Mesendoderm (in vitro differentiated cells): ENCODE measurements at regions not wholly inside any gene's neighbourhood (a gene's known extent, or its start where the extent isn't known, plus 50 kb on each side); places are given as distances from the start of the nearest gene placed in this dataset.

Source experiments
- DNase-seq: peaks from one replicate; pipeline ENCODE4 v3.0.0; 2013
- H2AK5ac ChIP-seq: 2 replicates; pipeline ENCODE4 v1.6.1; 2013; ENCODE audit warnings: low read length, inconsistent platforms
- H2BK120ac ChIP-seq: 2 replicates; pipeline ENCODE4 v1.6.1; 2013; ENCODE audit warnings: low read depth, mild to moderate bottlenecking, low read length, moderate library complexity, mixed read lengths
- H2BK15ac ChIP-seq: replicated peaks from 2 replicates; pipeline ENCODE4 v1.6.1; 2013; ENCODE audit warnings: low read depth, mild to moderate bottlenecking, moderate library complexity
- H2BK5ac ChIP-seq: 2 replicates; pipeline ENCODE4 v1.6.1; 2013; ENCODE audit warnings: low read length, inconsistent platforms
- H3K18ac ChIP-seq: 2 replicates; pipeline ENCODE4 v1.6.1; 2013; ENCODE audit warnings: mild to moderate bottlenecking, low read length, mixed read lengths
- H3K23ac ChIP-seq: one replicate; pipeline ENCODE4 v1.6.1; 2013; ENCODE audit warnings: low read length
- H3K27ac ChIP-seq: 2 replicates; pipeline ENCODE4 v1.5.1; 2013; ENCODE audit warnings: low read depth, mild to moderate bottlenecking, inconsistent platforms, low read length, moderate library complexity
- H3K27me3 ChIP-seq: 2 replicates; pipeline ENCODE4 v1.6.1; 2013; ENCODE audit warnings: low read length, control low read depth, mild to moderate bottlenecking, inconsistent platforms; ENCODE audit not compliant: insufficient read depth, poor library complexity
- H3K36me3 ChIP-seq: 2 replicates; pipeline ENCODE4 v1.6.1; 2013; ENCODE audit warnings: low read length, inconsistent platforms; ENCODE audit not compliant: control insufficient read depth, insufficient read depth
- H3K4ac ChIP-seq: one replicate; pipeline ENCODE4 v1.6.1; 2013; ENCODE audit warnings: low read depth, mild to moderate bottlenecking, low read length, moderate library complexity
- H3K4me1 ChIP-seq: 2 replicates; pipeline ENCODE4 v1.6.1; 2013; ENCODE audit warnings: low read depth, low read length, inconsistent platforms; ENCODE audit not compliant: control insufficient read depth
- H3K4me2 ChIP-seq: 2 replicates; pipeline ENCODE4 v1.6.1; 2013; ENCODE audit warnings: low read length
- H3K4me3 ChIP-seq: 2 replicates; pipeline ENCODE4 v1.5.1; 2013; ENCODE audit warnings: mild to moderate bottlenecking, low read length
- H3K56ac ChIP-seq: one replicate; pipeline ENCODE4 v1.6.1; 2013; ENCODE audit warnings: low read length
- H3K79me1 ChIP-seq: 2 replicates; pipeline ENCODE4 v1.6.1; 2013; ENCODE audit warnings: low read length, inconsistent platforms
- H3K79me2 ChIP-seq: 2 replicates; pipeline ENCODE4 v1.6.1; 2013; ENCODE audit warnings: mild to moderate bottlenecking, low read length; ENCODE audit not compliant: control insufficient read depth, insufficient read depth
- H3K9ac ChIP-seq: 2 replicates; pipeline ENCODE4 v1.6.1; 2013; ENCODE audit warnings: low read length, inconsistent platforms
- H4K5ac ChIP-seq: one replicate; pipeline ENCODE4 v1.6.1; 2013; ENCODE audit warnings: low read length
- H4K8ac ChIP-seq: one replicate; pipeline ENCODE4 v1.6.1; 2013; ENCODE audit warnings: low read depth, mild to moderate bottlenecking, control low read depth, low read length, moderate library complexity
- WGBS: extraction: QIAGEN DNeasy Blood & Tissue Kit; methylation state at CpG from one replicate; pipeline ENCODE4 v1.1.7; 2013; ENCODE audit warnings: low lambda C conversion rate, missing lambda C conversion rate; ENCODE audit not compliant: insufficient coverage; ENCODE audit errors: extremely low coverage; 5-methylcytosine and 5-hydroxymethylcytosine counted together

DNA sequence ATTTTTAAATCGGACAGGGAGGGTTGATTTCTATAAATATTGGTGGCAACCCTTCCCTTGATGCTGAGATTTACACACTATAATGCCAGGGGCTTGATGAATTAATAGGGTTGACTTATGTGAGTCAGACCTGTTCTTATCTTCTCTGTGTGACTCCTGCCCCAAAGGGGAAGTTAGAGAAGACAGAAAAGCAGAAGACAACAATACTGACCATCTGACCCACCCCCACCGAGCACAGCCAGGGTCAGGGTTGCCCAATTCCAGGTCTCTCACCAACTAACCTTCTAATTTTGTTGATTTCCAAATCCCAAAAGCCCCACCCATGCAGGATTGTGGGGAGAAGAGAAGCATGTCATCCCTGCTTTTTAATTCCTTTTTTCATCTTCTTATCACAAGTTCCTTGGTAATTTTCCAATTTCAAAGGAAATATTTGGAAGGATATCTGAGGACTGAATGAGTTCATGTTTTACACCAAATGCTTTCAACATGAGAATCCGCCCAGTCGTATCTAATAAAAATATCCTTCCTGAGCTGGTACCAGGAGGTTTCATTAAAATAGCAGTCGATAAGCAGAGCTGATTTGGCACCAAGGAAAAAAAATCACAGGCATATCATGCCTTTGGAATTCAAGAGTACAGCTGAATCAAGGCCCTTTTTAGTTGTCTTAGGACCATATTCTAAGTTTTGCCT is 603.4 kb upstream of the CDH11 start:
- DNase-seq: no peak
- WGBS: no CpG with 5 or more reads among the region's 5 CpGs
- Histone ChIP-seq H4K8ac (no peak overlapping the region), H4K5ac (no peak overlapping the region), H2BK120ac (no peak overlapping the region), H2BK5ac (no peak overlapping the region), H3K79me2 (no peaks in the 10 kb centered on the region), H3K79me1 (no peaks in the 10 kb centered on the region), H3K27ac (no peak overlapping the region), H3K4me2 (no peak overlapping the region), H3K4me1 (no peaks in the 10 kb centered on the region), H3K9ac (no peak overlapping the region), H3K4me3 (no peak overlapping the region), H3K36me3 (no peaks in the 10 kb centered on the region), H3K27me3 (no peaks in the 10 kb centered on the region), H3K18ac (no peak overlapping the region), H3K4ac (no peak overlapping the region), H3K23ac (no peak overlapping the region), H2BK15ac (no peak overlapping the region), H2AK5ac (no peak overlapping the region), H3K56ac (no peak overlapping the region)

DNA sequence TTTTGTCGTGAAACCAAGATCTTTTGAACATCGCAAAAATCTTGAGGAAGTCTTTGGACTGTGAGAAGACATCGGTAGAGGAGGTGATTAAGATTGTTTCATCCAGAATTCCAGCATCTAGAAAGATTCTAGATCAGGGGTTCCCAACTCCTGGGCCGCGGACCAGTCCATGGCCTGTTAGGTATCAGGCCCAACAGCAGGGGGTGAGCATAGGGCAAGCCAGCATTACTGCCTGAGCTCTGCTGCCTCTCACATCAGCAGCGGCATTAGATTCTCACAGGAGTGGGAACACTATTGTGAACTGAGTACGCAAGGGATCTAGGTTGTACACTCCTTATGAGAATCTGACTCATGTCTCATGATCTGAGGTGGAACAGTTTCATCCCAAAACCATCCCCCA is 600.6 kb upstream of the CDH11 start:
- Histone ChIP-seq H2BK5ac (no peak overlapping the region), H3K4me3 (no peak overlapping the region), H2BK15ac (no peak overlapping the region), H4K8ac (no peak overlapping the region), H3K23ac (no peak overlapping the region), H3K56ac (no peak overlapping the region), H3K36me3 (no peaks in the 10 kb centered on the region), H3K9ac (no peak overlapping the region), H3K79me2 (no peaks in the 10 kb centered on the region), H3K18ac (no peak overlapping the region), H4K5ac (no peak overlapping the region), H3K27me3 (no peaks in the 10 kb centered on the region), H2AK5ac (no peak overlapping the region), H3K4ac (no peak overlapping the region), H3K27ac (no peak overlapping the region), H2BK120ac (no peak overlapping the region), H3K4me1 (no peaks in the 10 kb centered on the region), H3K79me1 (no peaks in the 10 kb centered on the region), H3K4me2 (no peak overlapping the region)
- peak; percentile 16 for DNase-seq
- no CpG with 5 or more reads among the region's 7 CpGs for WGBS

DNA sequence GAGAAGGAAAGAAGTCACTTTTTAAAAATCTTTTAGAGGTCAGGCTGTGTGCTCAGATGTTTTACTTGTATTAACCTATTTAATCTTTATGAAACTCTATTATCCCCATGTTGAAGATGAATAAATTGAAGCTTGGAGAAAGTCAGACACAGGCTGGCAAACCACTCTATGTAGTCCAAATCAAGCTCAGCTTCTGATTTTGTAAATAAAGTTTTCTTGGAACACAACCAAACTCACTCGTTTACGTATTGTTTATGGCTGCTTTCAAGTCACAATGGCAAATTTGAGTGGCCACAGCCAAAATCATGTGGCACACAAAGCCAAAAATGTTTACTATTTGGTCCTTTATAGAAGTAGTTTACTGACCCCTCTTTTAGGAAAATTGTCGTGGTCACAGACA is 596.0 kb upstream of the CDH11 start:
- no peak for DNase-seq
- H3K4me3 ChIP-seq: no peak overlapping the region
- no peaks in the 10 kb centered on the region for H3K79me1 ChIP-seq
- H3K4ac ChIP-seq: no peak overlapping the region
- no peak overlapping the region for H3K56ac ChIP-seq
- H3K18ac ChIP-seq: no peak overlapping the region
- H3K23ac ChIP-seq: no peak overlapping the region
- H3K4me1 ChIP-seq: peaks cover 3% of the 10 kb centered on the region
- no peak overlapping the region for H3K4me2 ChIP-seq
- no peaks in the 10 kb centered on the region for H3K36me3 ChIP-seq
- no peak overlapping the region for H2AK5ac ChIP-seq
- WGBS: no CpG with 5 or more reads among the region's 3 CpGs
- no peak overlapping the region for H2BK15ac ChIP-seq
- H2BK120ac ChIP-seq: no peak overlapping the region
- no peak overlapping the region for H3K27ac ChIP-seq
- H3K79me2 ChIP-seq: no peaks in the 10 kb centered on the region
- no peak overlapping the region for H2BK5ac ChIP-seq
- no peak overlapping the region for H4K5ac ChIP-seq
- no peaks in the 10 kb centered on the region for H3K27me3 ChIP-seq
- no peak overlapping the region for H3K9ac ChIP-seq
- no peak overlapping the region for H4K8ac ChIP-seq

DNA sequence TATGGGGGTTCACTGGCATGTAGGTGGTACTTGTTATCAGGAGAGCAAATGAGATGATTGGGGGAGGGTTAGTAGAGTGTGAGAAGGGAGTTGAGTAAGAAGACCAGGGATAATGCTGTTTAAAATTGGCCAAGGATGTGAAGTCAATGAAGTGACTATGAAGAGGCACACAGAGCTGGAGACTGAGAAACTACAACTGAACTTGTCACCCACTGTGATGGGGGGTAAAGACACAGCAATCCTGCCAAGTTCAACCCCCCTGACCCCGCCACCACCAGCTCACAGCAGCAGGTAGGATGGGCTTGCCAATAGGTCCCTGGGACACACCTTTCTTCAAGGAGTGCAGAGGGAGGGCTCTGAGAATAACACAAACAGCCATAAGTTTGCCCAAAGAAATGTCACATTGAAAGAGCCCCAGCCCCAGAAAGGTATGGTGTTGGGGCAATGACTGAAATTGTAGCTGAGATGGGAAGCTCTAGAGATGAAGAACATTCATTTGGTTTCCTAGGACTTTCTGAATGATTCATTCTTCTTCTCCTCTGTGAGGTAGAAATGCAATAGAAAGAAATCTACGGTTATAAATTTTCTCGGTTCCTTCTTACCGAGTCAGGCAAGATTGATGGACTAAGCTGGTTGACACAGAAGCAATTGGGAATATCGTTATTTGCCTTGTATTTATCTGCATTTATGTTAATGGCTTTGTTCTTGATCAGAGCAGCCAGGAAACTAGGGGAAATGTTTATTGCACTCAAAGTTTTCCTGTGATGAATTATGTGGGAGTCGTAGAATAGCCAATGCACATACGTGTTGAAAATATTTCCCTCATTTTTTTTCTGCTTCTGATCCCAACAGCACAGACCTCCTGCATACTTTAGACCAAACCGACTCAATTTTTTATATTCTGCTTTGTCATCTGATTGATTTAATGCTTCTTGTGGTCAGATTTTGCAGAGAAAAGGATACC is 595.2 kb upstream of the CDH11 start:
- H3K4ac ChIP-seq: no peak overlapping the region
- H3K4me2 ChIP-seq: no peak overlapping the region
- H2BK120ac ChIP-seq: no peak overlapping the region
- H3K79me1 ChIP-seq: no peaks in the 10 kb centered on the region
- no peak overlapping the region for H2AK5ac ChIP-seq
- no peaks in the 10 kb centered on the region for H3K27me3 ChIP-seq
- H2BK15ac ChIP-seq: no peak overlapping the region
- H3K4me3 ChIP-seq: no peak overlapping the region
- DNase-seq: no peak
- H3K4me1 ChIP-seq: peaks cover 3% of the 10 kb centered on the region
- H3K9ac ChIP-seq: no peak overlapping the region
- no peak overlapping the region for H3K23ac ChIP-seq
- H3K27ac ChIP-seq: no peak overlapping the region
- H3K18ac ChIP-seq: no peak overlapping the region
- no CpG with 5 or more reads among the region's 8 CpGs for WGBS
- no peak overlapping the region for H2BK5ac ChIP-seq
- H3K79me2 ChIP-seq: no peaks in the 10 kb centered on the region
- no peaks in the 10 kb centered on the region for H3K36me3 ChIP-seq
- no peak overlapping the region for H4K5ac ChIP-seq
- no peak overlapping the region for H3K56ac ChIP-seq
- no peak overlapping the region for H4K8ac ChIP-seq

DNA sequence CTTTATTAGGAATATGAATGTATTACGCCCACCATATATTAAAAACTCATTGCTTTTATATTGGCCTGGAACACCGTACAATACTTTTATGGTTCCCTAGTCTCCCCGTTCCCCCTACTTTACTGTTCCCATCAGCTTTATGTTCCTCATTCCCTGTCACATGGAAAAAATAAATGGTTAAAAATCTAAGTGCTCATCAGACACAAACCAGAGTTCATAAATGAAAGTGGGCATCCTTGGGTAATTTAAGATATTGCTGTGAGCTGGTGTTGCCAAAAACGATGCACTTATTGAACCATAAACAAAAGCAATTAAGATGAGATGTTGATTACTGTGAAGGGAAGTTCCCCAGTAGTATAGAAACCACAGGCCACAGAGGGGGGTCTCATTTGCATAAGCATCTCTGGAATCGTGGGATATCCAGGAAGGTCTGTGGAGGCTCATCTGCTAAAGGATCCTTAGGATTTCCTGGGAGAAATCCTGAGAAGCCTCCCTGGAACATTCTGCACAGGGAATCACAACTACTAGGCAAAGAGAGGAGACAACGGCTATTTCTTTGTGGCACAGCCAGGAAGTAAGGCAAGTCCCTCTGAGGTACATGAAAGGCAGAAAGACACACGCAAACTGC is 591.4 kb upstream of the CDH11 start:
- peaks cover 3% of the 10 kb centered on the region for H3K4me1 ChIP-seq
- H3K79me1 ChIP-seq: no peaks in the 10 kb centered on the region
- no peak overlapping the region for H3K56ac ChIP-seq
- H3K4ac ChIP-seq: no peak overlapping the region
- no peak overlapping the region for H3K9ac ChIP-seq
- no peak overlapping the region for H2AK5ac ChIP-seq
- no peak overlapping the region for H3K18ac ChIP-seq
- DNase-seq: peak; percentile 84
- H4K8ac ChIP-seq: no peak overlapping the region
- H3K23ac ChIP-seq: no peak overlapping the region
- no peak overlapping the region for H3K4me2 ChIP-seq
- no peak overlapping the region for H2BK5ac ChIP-seq
- no peak overlapping the region for H3K27ac ChIP-seq
- no peak overlapping the region for H4K5ac ChIP-seq
- H3K79me2 ChIP-seq: no peaks in the 10 kb centered on the region
- WGBS: no CpG with 5 or more reads among the region's 7 CpGs
- H3K4me3 ChIP-seq: no peak overlapping the region
- H3K27me3 ChIP-seq: no peaks in the 10 kb centered on the region
- no peaks in the 10 kb centered on the region for H3K36me3 ChIP-seq
- H2BK120ac ChIP-seq: no peak overlapping the region
- H2BK15ac ChIP-seq: no peak overlapping the region
